Stimulated activated naive B cell treated with anti-CD40 and anti-IgM and Interleukin-4, amounts not matched to agents 10 μg/mL and 1 μg/mL and 100 μg/mL, for 72 hours (primary cell): ENCODE measurements at regions not wholly inside any gene's neighbourhood (a gene's known extent, or its start where the extent isn't known, plus 50 kb on each side); places are given as distances from the start of the nearest gene placed in this dataset.
A peak's percentile ranks its signal among the peaks of the same experiment; 100 is the strongest.

Experiments
- ATAC-seq, 2 donors: fragments of 150-1000 bp; cut with Tn5 transposase; replicated peaks; 2 replicates each; pipeline ENCODE4 v1.10.0; 2021; ENCODE audit warnings: moderate library complexity in 1 of 2
- DNase-seq: peaks from one replicate; pipeline ENCODE4 v3.0.0; 2021
- H3K27ac Mint-ChIP-seq: one replicate; pipeline ENCODE4 v1.8.0; 2022; ENCODE audit warnings: mild to moderate bottlenecking, mixed read lengths
- H3K27me3 Mint-ChIP-seq, 2 donors: one replicate each; pipeline ENCODE4 v1.8.0; 2022; ENCODE audit warnings: mixed read lengths in 2 of 2
- H3K36me3 Mint-ChIP-seq, 2 donors: one replicate each; pipeline ENCODE4 v1.8.0; 2022; ENCODE audit warnings: mixed read lengths in 2 of 2, mild to moderate bottlenecking in 1 of 2
- H3K4me1 Mint-ChIP-seq, 2 donors: one replicate each; pipeline ENCODE4 v1.8.0; 2022; ENCODE audit warnings: mixed read lengths in 2 of 2, mild to moderate bottlenecking in 1 of 2
- H3K4me3 Mint-ChIP-seq, 2 donors: one replicate each; pipeline ENCODE4 v1.8.0; 2022; ENCODE audit warnings: mild to moderate bottlenecking in 2 of 2, mixed read lengths in 2 of 2, moderate library complexity in 1 of 2
- H3K9me3 Mint-ChIP-seq, 2 donors: one replicate each; pipeline ENCODE4 v1.8.0; 2022; ENCODE audit warnings: mixed read lengths in 2 of 2, mild to moderate bottlenecking in 1 of 2

- Mint-ChIP-seq H3K27ac (no peak overlapping the region), H3K4me1 (peaks cover 33 to 45% of the 10 kb centered on the region in 2 donors), H3K27me3 (no peaks in the 10 kb centered on the region), H3K9me3 (peaks cover 6 to 13% of the 10 kb centered on the region in 2 donors), H3K36me3 (peaks cover 9 to 16% of the 10 kb centered on the region in 2 donors), H3K4me3 (no peak overlapping the region)
- ATAC-seq (no peak), DNase-seq (no peak)
Measured at GRCh38 chr4:10979032-10979431, 294.5 kb upstream of the CLNK start.

- Mint-ChIP-seq H3K4me1 (peaks cover 25 to 32% of the 10 kb centered on the region in 2 donors), H3K27ac (no peak overlapping the region), H3K4me3 (no peak overlapping the region), H3K36me3 (peaks cover 12 to 22% of the 10 kb centered on the region in 2 donors), H3K9me3 (peaks cover 12 to 18% of the 10 kb centered on the region in 2 donors), H3K27me3 (no peaks in the 10 kb centered on the region)
- ATAC-seq (peak; percentile 87 to 94), DNase-seq (no peak)
Measured at GRCh38 chr4:10977534-10977933, 293.0 kb upstream of the CLNK start.

- peaks cover 17 to 19% of the 10 kb centered on the region in 2 donors for H3K9me3 Mint-ChIP-seq
- no peaks in the 10 kb centered on the region for H3K27me3 Mint-ChIP-seq
- H3K4me3 Mint-ChIP-seq = no peak overlapping the region
- peak overlapping the region; percentile 88 for H3K27ac Mint-ChIP-seq
- DNase-seq (peak; percentile 63), ATAC-seq (peak; percentile 79 to 86)
- peaks cover 12 to 25% of the 10 kb centered on the region in 2 donors for H3K36me3 Mint-ChIP-seq
- H3K4me1 Mint-ChIP-seq = peaks cover 20 to 26% of the 10 kb centered on the region in 2 donors
Measured at GRCh38 chr4:10974371-10974770, 289.8 kb upstream of the CLNK start.

- Mint-ChIP-seq H3K4me1 (peaks cover 20 to 26% of the 10 kb centered on the region in 2 donors), H3K27ac (no peak overlapping the region), H3K36me3 (peaks cover 12 to 25% of the 10 kb centered on the region in 2 donors), H3K27me3 (no peaks in the 10 kb centered on the region), H3K9me3 (peaks cover 18 to 21% of the 10 kb centered on the region in 2 donors), H3K4me3 (no peak overlapping the region)
- ATAC-seq (no peak), DNase-seq (no peak)
Measured at GRCh38 chr4:10973686-10974085, 289.1 kb upstream of the CLNK start.

GRCh38 chr4:10971800-10972401 lies 287.3 kb upstream of the CLNK start:
- peaks cover 11 to 13% of the 10 kb centered on the region in 2 donors for H3K4me1 Mint-ChIP-seq
- no peak overlapping the region for H3K4me3 Mint-ChIP-seq
- H3K27ac Mint-ChIP-seq = no peak overlapping the region
- ATAC-seq (no peak), DNase-seq (no peak)
- H3K9me3 Mint-ChIP-seq = peaks cover 15% of the 10 kb centered on the region in 2 donors
- H3K36me3 Mint-ChIP-seq = peaks cover 12 to 25% of the 10 kb centered on the region in 2 donors
- no peaks in the 10 kb centered on the region for H3K27me3 Mint-ChIP-seq

- peaks cover 0 to 5% of the 10 kb centered on the region in 2 donors for H3K27me3 Mint-ChIP-seq
- peaks cover 2 to 3% of the 10 kb centered on the region in 2 donors for H3K36me3 Mint-ChIP-seq
- ATAC-seq = no peak
- peaks cover 1 to 6% of the 10 kb centered on the region in 2 donors for H3K9me3 Mint-ChIP-seq
- peaks cover 14 to 20% of the 10 kb centered on the region in 2 donors for H3K4me1 Mint-ChIP-seq
- H3K27ac Mint-ChIP-seq = no peak overlapping the region
- no peak overlapping the region for H3K4me3 Mint-ChIP-seq
- no peak for DNase-seq
Measured at GRCh38 chr4:10965196-10965595, 280.6 kb upstream of the CLNK start.

GRCh38 chr4:10963958-10964703 lies 279.6 kb upstream of the CLNK start:
- ATAC-seq = no peak

GRCh38 chr4:10963241-10963640 lies 278.7 kb upstream of the CLNK start:
- H3K36me3 Mint-ChIP-seq = peaks cover 2 to 3% of the 10 kb centered on the region in 2 donors
- no peak overlapping the region for H3K27ac Mint-ChIP-seq
- H3K4me3 Mint-ChIP-seq = no peak overlapping the region
- peaks cover 0 to 5% of the 10 kb centered on the region in 2 donors for H3K27me3 Mint-ChIP-seq
- DNase-seq = no peak
- peaks cover 0 to 3% of the 10 kb centered on the region in 2 donors for H3K9me3 Mint-ChIP-seq
- ATAC-seq = no peak
- H3K4me1 Mint-ChIP-seq = peaks cover 14 to 20% of the 10 kb centered on the region in 2 donors

More at GRCh38 chr4:10963958-10964703, 279.6 kb upstream of the CLNK start:
- no peak for DNase-seq
- peaks cover 14 to 20% of the 10 kb centered on the region in 2 donors for H3K4me1 Mint-ChIP-seq
- peaks cover 2 to 3% of the 10 kb centered on the region in 2 donors for H3K36me3 Mint-ChIP-seq
- peaks cover 0 to 6% of the 10 kb centered on the region in 2 donors for H3K9me3 Mint-ChIP-seq
- no peak overlapping the region for H3K4me3 Mint-ChIP-seq
- H3K27me3 Mint-ChIP-seq = peaks cover 0 to 5% of the 10 kb centered on the region in 2 donors
- H3K27ac Mint-ChIP-seq = no peak overlapping the region

- peaks cover 0 to 5% of the 10 kb centered on the region in 2 donors for H3K27me3 Mint-ChIP-seq
- ATAC-seq (no peak), DNase-seq (no peak)
- peaks cover 2 to 3% of the 10 kb centered on the region in 2 donors for H3K36me3 Mint-ChIP-seq
- no peak overlapping the region for H3K27ac Mint-ChIP-seq
- H3K9me3 Mint-ChIP-seq = peaks cover 0 to 3% of the 10 kb centered on the region in 2 donors
- H3K4me3 Mint-ChIP-seq = no peak overlapping the region
- peaks cover 14 to 20% of the 10 kb centered on the region in 2 donors for H3K4me1 Mint-ChIP-seq
Measured at GRCh38 chr4:10962246-10962645, 277.7 kb upstream of the CLNK start.

GRCh38 chr4:10960389-10960788 lies 275.8 kb upstream of the CLNK start:
- Mint-ChIP-seq H3K36me3 (no peaks in the 10 kb centered on the region), H3K27me3 (peaks cover 0 to 5% of the 10 kb centered on the region in 2 donors), H3K4me3 (no peak overlapping the region), H3K27ac (no peak overlapping the region), H3K4me1 (peaks cover 14 to 25% of the 10 kb centered on the region in 2 donors), H3K9me3 (no peaks in the 10 kb centered on the region)
- ATAC-seq = no peak
- DNase-seq = no peak

GRCh38 chr4:10959586-10959985 lies 275.0 kb upstream of the CLNK start:
- Mint-ChIP-seq H3K9me3 (no peaks in the 10 kb centered on the region), H3K4me3 (no peak overlapping the region), H3K4me1 (peaks cover 19 to 32% of the 10 kb centered on the region in 2 donors), H3K27me3 (peaks cover 0 to 5% of the 10 kb centered on the region in 2 donors), H3K36me3 (no peaks in the 10 kb centered on the region), H3K27ac (no peak overlapping the region)
- no peak for DNase-seq
- ATAC-seq = no peak

- no peaks in the 10 kb centered on the region for H3K9me3 Mint-ChIP-seq
- ATAC-seq = no peak
- H3K4me1 Mint-ChIP-seq = peaks cover 15 to 27% of the 10 kb centered on the region in 2 donors
- H3K27me3 Mint-ChIP-seq = no peaks in the 10 kb centered on the region
- no peak for DNase-seq
- no peak overlapping the region for H3K27ac Mint-ChIP-seq
- H3K4me3 Mint-ChIP-seq = no peak overlapping the region
- no peaks in the 10 kb centered on the region for H3K36me3 Mint-ChIP-seq
Measured at GRCh38 chr4:10958226-10958856, 273.8 kb upstream of the CLNK start.

GRCh38 chr4:10951306-10951705 lies 266.7 kb upstream of the CLNK start:
- H3K4me3 Mint-ChIP-seq = no peak overlapping the region
- peaks cover 0 to 3% of the 10 kb centered on the region in 2 donors for H3K36me3 Mint-ChIP-seq
- peaks cover 23 to 33% of the 10 kb centered on the region in 2 donors for H3K4me1 Mint-ChIP-seq
- no peaks in the 10 kb centered on the region for H3K27me3 Mint-ChIP-seq
- H3K27ac Mint-ChIP-seq = no peak overlapping the region
- H3K9me3 Mint-ChIP-seq = peaks cover 2 to 4% of the 10 kb centered on the region in 2 donors
- DNase-seq = no peak
- no peak for ATAC-seq

GRCh38 chr4:10949039-10949733 lies 264.6 kb upstream of the CLNK start:
- Mint-ChIP-seq H3K27me3 (no peaks in the 10 kb centered on the region), H3K27ac (no peak overlapping the region), H3K4me1 (peaks cover 18 to 22% of the 10 kb centered on the region in 2 donors), H3K36me3 (peaks cover 0 to 3% of the 10 kb centered on the region in 2 donors), H3K4me3 (no peak overlapping the region), H3K9me3 (peaks cover 2 to 8% of the 10 kb centered on the region in 2 donors)
- DNase-seq = peak; percentile 8
- ATAC-seq = peak; percentile 88 to 95
